ENCODE measurements at regions not wholly inside any gene's neighbourhood (a gene's known extent, or its start where the extent isn't known, plus 50 kb on each side); places are given as distances from the start of the nearest gene placed in this dataset.

DNA sequence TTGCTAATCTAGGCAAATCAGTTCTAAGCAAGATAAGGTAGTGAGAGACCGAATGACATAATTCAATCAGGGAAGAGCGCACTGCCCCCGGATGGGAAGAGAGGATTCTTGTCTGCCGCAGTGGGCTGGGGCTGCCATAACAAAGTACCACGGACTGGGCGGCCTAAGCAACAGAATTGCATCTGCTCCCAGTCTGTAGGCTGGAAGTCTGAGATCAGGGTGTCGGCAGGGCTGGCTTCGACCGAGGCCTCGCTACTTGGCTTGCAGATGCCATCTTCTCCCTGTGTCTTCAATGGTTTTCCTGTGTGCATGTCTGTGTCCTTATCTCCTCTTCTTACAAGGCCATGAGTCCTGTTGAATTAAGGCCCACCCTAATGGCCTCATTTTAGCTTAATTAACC, 59.7 kb upstream of the TMEM72 start:
- TF ChIP-seq POLR2A (IDR thresholded peaks at IDR 0.05; ENCODE audit: low read depth, low read length) (no peak), TAF1 (IDR thresholded peaks at IDR 0.05; ENCODE audit: low read depth, low read length) (no peak), POLR2AphosphoS5 (IDR thresholded peaks at IDR 0.05; ENCODE audit: low read depth, low read length) (no peak), SPI1 (IDR thresholded peaks at IDR 0.05; ENCODE audit: low read depth, low read length) (no peak)

Data from GM12891 (cell line).